Islet of Langerhans (tissue), 1 donor: ENCODE measurements at regions not wholly inside any gene's neighbourhood (a gene's known extent, or its start where the extent isn't known, plus 50 kb on each side); places are given as distances from the start of the nearest gene placed in this dataset.
A peak's percentile ranks its signal among the peaks of the same experiment; 100 is the strongest.

ENCODE experiments used
- FAIRE-seq: peaks from one replicate; lab custom pipeline; 2011; peaks lifted over from hg19 to GRCh38; lab: Jason Lieb, UNC

GRCh38 chr10:60511477-60512229, 122.0 kb upstream of the ANK3 start:
- FAIRE-seq: no peak

- FAIRE-seq: no peak
Observed at GRCh38 chr10:60508831-60509230, 119.2 kb upstream of the ANK3 start.

- no peak for FAIRE-seq
Observed at GRCh38 chr10:60508037-60508436, 118.4 kb upstream of the ANK3 start.

- FAIRE-seq: no peak
Observed at GRCh38 chr10:60502621-60503020, 112.9 kb upstream of the ANK3 start.

GRCh38 chr10:60498985-60499384, 109.3 kb upstream of the ANK3 start:
- FAIRE-seq: no peak

- FAIRE-seq: no peak
Observed at GRCh38 chr10:60497364-60497763, 107.7 kb upstream of the ANK3 start.

- FAIRE-seq: no peak
Observed at GRCh38 chr10:60496181-60496580, 106.5 kb upstream of the ANK3 start.

- FAIRE-seq: no peak
Observed at GRCh38 chr10:60495338-60496055, 105.8 kb upstream of the ANK3 start.

- FAIRE-seq: no peak
Observed at GRCh38 chr10:60494774-60495173, 105.1 kb upstream of the ANK3 start.

GRCh38 chr10:60491162-60491561, 101.5 kb upstream of the ANK3 start:
- FAIRE-seq: no peak

- FAIRE-seq: no peak
Observed at GRCh38 chr10:60490013-60490412, 100.3 kb upstream of the ANK3 start.

- no peak for FAIRE-seq
Observed at GRCh38 chr10:60488111-60488669, 98.5 kb upstream of the ANK3 start.

- no peak for FAIRE-seq
Observed at GRCh38 chr10:60487543-60487942, 97.9 kb upstream of the ANK3 start.

GRCh38 chr10:60485025-60485424, 95.3 kb upstream of the ANK3 start:
- no peak for FAIRE-seq

GRCh38 chr10:60480865-60481563, 91.3 kb upstream of the ANK3 start:
- FAIRE-seq: peak; percentile 98

- no peak for FAIRE-seq
Observed at GRCh38 chr10:60479305-60480020, 89.8 kb upstream of the ANK3 start.

GRCh38 chr10:60476451-60476850, 86.8 kb upstream of the ANK3 start:
- no peak for FAIRE-seq

- no peak for FAIRE-seq
Observed at GRCh38 chr10:60473557-60473956, 83.9 kb upstream of the ANK3 start.

GRCh38 chr10:60470091-60470490, 80.4 kb upstream of the ANK3 start:
- no peak for FAIRE-seq

- FAIRE-seq: peak; percentile 43
Observed at GRCh38 chr10:60469147-60469546, 79.5 kb upstream of the ANK3 start.

GRCh38 chr10:60467202-60467546, 77.5 kb upstream of the ANK3 start:
- no peak for FAIRE-seq
